ENCODE measurements at regions not wholly inside any gene's neighbourhood (a gene's known extent, or its start where the extent isn't known, plus 50 kb on each side); places are given as distances from the start of the nearest gene placed in this dataset.
"Not testable (repeated sequence)": the region's sequence is repeated elsewhere in the genome, so short reads cannot be mapped to it uniquely, and the experiment has no call there.

GRCh38 chr1:228825041-228825440 is 89.8 kb downstream of the RHOU start:
- no peak for DNase-seq

DNA sequence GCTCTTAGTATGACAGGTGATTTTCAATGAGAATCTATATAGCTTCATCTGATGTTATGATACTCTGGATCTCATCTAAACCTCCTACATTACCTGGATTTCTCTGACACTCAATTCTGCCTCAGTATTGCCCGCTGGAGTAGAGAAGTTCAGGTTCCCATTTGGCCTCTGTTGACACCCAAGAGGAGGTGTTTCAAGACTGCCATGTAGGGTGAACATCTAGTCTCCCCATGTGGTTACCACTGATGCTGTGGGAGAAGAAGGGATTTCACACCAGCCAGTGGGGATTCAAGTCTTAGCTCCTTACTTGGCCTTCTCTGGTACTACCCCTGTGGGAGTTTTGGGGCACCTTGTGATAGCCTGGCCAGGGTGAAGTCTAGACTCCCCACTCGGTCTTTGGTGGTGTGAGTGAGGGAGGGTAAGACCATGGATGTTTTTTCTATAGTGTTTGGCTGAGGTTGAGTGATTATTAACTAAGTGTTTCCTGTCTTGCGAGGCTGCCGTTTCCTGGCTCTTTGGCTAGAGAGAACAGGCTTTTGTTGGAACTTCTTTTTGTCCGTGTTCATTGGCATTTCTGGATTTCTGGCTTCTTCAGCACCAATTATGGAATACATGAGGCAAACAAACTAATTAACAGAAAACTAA is 90.7 kb downstream of the RHOU start:
- no peak for DNase-seq

DNA sequence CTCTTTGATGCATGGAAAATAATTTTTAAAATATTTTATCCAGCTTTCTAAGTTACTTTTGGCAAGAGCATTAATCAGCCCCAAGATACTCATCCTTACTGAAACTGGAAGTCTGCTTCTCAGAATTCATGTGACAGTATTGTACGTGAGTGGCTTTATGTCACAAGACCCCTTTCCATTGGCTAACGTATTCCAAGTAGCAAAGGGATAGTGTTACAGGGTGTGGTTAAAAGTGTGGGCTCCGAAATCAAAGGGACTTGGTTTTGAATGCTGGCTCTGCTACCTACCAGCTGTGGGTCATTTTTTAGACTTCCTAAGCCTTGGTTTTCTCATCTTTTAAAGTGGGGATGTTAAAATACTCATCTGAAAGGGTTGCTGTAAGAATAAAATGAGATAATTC is 91.7 kb downstream of the RHOU start:
- DNase-seq, result peak; percentile 45

GRCh38 chr1:228828151-228828550 is 92.9 kb downstream of the RHOU start:
- DNase-seq, result no peak

- no peak for DNase-seq
Measured at GRCh38 chr1:228830185-228830953, 95.1 kb downstream of the RHOU start.

GRCh38 chr1:228830954-228831481 is 95.7 kb downstream of the RHOU start:
- peak; percentile 72 for DNase-seq

DNA sequence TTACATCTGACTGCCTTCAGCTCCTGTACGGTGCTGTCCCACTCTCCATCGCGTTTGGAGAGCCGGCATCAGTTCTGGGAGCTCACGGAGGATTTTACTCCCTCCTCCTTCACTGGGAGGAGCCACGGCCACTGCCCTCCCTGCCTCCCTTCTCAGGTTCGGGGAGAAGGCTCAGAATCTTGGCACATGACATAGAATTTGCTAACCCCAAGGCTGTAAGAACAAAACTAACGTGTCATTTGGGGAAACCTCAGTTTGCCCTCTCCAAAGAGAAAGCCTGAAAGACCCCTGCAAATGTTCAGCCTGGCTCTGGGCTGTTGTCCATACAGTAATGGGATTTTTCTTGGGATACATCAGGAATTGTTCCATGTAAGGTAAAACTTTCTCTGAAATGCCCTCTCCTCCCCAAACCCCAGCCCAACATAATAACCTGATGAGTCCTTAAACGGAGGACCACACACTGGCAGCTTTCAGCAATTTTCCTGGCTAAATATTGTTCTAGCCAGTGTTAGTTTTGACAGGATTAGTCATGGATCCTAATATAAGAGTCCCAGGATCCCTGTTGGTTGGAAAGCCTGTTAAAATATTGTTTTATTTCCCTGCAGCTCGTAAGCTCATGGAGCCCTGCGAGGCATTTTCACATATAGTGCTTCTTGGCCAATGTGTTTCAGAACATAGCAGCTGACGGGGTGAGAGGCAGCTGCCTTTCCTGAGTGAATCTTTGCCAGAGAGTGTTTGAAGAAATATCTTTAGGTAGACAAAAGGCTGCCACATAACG is 98.8 kb downstream of the RHOU start:
- DNase-seq, result peak; percentile 78

- no peak for DNase-seq
Measured at GRCh38 chr1:228835456-228835855, 100.2 kb downstream of the RHOU start.

- no peak for DNase-seq
Measured at GRCh38 chr1:228835911-228836310, 100.6 kb downstream of the RHOU start.

- DNase-seq, result no peak
Measured at GRCh38 chr1:228836427-228836826, 101.1 kb downstream of the RHOU start.

- DNase-seq, result no peak
Measured at GRCh38 chr1:228837032-228837431, 101.8 kb downstream of the RHOU start.

GRCh38 chr1:228837817-228838716 is 102.8 kb downstream of the RHOU start:
- DNase-seq, result no peak

- DNase-seq, result no peak
Measured at GRCh38 chr1:228838717-228839500, 103.6 kb downstream of the RHOU start.

- no peak for DNase-seq
Measured at GRCh38 chr1:228839656-228840055, 104.4 kb downstream of the RHOU start.

DNA sequence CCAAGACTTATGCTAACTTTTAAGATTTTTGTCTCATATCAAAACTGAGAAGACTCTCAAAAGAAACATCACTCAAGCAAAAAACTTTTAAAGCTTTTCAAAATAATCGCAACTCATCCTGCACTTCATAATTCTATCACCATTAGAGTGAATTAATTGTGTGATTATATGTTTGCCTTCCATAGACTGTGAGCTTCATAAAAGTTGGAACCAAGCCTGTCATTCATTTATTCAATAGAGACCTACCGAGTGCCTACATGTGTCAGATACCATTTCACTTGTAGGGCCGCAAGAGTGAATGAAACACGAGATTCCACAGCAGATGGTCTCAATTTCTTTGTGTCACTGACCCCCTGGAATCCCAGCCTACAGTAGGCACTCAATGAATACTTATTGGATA is 106.4 kb downstream of the RHOU start:
- no peak for DNase-seq

GRCh38 chr1:228842094-228842775 is 107.0 kb downstream of the RHOU start:
- peak; percentile 26 for DNase-seq

DNA sequence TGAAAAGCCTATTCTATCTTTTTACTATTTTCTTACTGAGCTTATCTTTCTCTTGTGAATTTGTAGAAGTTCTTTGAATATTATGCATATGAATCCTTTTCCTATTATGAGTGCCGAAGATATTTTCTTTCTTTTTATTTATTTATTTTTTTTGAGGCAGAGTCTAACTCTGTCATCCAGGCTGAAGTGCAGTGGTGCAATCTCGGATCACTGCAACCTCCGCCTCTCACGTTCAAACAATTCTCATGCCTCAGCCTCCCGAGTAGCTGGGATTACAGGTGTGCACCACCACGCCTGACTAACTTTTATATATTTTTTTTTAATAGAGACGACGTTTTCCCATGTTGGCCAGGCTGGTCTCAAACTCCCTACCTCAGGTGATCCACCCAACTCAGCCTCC is 109.8 kb downstream of the RHOU start:
- no peak for DNase-seq

DNA sequence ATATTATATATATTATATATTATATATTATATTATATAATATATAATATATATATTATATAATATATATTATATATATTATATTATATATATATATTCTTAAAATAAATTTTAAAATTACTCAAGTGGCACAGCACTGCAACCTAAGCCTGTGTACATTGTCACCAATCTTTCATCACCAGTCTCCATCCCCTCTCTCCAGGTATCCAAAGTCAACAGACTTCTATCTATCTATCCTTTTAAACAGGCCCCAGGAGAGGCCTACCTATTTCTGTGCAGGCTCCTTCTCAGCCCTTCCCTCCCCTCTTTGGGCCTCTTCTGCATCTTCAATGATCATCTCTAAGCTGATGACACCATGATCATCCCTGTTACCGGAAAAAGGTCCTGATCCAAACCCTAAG is 111.7 kb downstream of the RHOU start:
- DNase-seq, result no peak

DNA sequence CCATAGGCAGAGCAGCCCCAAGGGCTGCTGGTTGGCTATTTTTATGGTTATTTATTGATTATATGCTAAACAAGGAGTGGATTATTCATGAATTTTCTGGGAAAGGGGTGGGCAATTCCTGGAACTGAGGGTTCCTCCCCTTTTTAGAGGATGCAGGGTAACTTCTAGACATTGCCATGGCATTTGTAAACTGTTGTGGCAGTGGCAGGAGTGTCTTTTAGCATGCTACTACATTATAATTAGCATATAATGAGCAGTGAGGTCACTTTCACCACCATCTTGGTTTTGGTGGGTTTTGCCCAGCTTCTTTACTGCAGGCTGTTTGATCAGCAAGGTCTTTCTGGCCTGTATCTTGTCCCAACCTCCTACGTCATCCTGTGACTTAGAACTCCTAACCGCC is 112.2 kb downstream of the RHOU start:
- not testable (repeated sequence) for DNase-seq

DNA sequence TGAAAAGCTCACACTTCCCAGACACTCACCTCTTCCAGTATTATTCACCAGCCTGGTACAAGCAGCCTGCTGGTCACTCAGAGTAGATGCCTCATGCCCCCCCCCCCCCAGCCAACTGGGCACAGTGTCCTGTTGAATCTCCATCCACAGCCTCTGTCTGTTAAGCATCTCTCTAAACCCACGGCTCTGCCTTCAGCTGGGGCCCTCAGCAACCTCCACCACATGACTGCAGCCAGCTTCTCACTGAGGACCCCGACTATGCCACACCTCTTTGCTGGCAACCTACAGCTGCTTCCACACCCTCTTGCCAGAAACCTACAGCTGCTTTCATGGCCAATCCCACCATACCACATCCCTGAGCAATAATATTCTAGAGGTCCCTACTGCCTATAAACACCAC is 113.1 kb downstream of the RHOU start:
- DNase-seq, result no peak

DNA sequence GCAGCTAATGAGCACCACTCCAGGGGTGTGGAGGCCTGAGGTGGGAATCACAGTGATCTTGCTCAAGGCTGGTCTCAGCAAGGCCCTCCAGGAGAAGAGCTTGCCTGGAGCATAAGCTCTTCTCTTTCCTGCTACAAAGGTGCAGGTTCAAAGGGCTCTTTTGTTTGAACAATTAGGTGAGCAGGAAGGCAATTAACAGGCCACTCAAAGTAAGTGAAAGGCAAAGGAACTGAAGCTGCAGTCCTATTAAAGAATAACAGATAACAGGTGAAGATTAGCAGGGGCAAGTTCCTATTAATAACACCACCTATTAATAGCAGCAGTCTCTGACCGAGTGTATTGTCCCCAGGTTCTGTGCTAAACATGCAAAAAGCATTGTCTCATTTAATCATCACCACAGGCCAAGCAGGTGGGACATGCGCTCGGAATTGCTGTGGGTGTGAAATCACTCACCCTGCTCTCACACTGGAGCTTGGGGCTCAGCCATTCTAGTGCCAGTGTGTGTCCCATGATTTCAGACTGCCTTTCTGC is 113.8 kb downstream of the RHOU start:
- DNase-seq, result no peak
